Stomach (tissue), 4 donors: ENCODE measurements at regions not wholly inside any gene's neighbourhood (a gene's known extent, or its start where the extent isn't known, plus 50 kb on each side); places are given as distances from the start of the nearest gene placed in this dataset.

Experiments
- CTCF ChIP-seq, 7 experiments: fragments of 450-650 bp in 4 of 7; fragments of 200-600 bp in 3 of 7; sonication (generic) in 3 of 7; IDR thresholded peaks; one replicate each; pipeline ENCODE4 v1.5.1; 2016 to 2019; ENCODE audit warnings: antibody characterized with exemption in 7 of 7, control low read depth in 2 of 7, mild to moderate bottlenecking in 1 of 7
- POLR2AphosphoS5 ChIP-seq, 3 donors: sonication (generic); formaldehyde crosslinking; IDR thresholded peaks; one replicate each; pipeline ENCODE4 v1.6.1; 2016; ENCODE audit warnings: antibody characterized with exemption in 3 of 3

- TF ChIP-seq CTCF (IDR thresholded peaks at IDR 0.05) = no peak
- no peak for TF ChIP-seq POLR2AphosphoS5 (IDR thresholded peaks at IDR 0.05)
These were observed 292.1 kb upstream of the IGFBP3 start for GRCh38 chr7:46213154-46213537.
